Prostate gland (tissue), 2 donors: ENCODE measurements at regions not wholly inside any gene's neighbourhood (a gene's known extent, or its start where the extent isn't known, plus 50 kb on each side); places are given as distances from the start of the nearest gene placed in this dataset.

Source experiments
- POLR2A ChIP-seq: fragments of 450-650 bp; IDR thresholded peaks from one replicate; pipeline ENCODE4 v1.6.1; 2016; ENCODE audit warnings: antibody characterized with exemption, mild to moderate bottlenecking
- POLR2AphosphoS5 ChIP-seq: sonication (generic); formaldehyde crosslinking; IDR thresholded peaks from one replicate; pipeline ENCODE4 v1.6.1; 2017; ENCODE audit warnings: antibody characterized with exemption
- TF ChIP-seq, protein P1 (sequence below), 4 experiments: fragments of 200-600 bp in 2 of 4; fragments of 450-650 bp in 2 of 4; sonication (generic) in 2 of 4; IDR thresholded peaks; 1 replicate in 3 of 4; 2 replicates in 1 of 4; pipeline ENCODE4 v1.5.1; 2016 to 2019; ENCODE audit warnings: antibody characterized with exemption in 4 of 4, mild to moderate bottlenecking in 2 of 4, moderate library complexity in 2 of 4

DNA sequence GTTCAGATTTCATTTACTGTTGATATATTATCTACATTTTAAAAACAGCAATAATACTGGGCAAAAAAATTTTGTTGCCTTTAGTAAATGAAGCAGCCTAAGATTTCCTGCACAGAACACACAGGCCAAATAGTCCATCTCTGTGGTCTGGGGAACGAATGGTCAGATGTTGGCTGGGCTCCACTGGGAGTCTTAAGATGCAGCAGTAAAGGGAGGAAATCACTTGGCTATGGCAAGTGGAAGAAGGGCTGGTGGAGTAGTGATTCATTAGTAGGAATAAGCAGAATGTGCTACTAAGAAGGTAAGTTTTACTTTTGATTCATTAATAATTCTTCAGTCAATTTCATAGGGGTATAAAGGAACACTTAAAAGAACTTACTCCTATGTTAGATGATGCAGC, 91.1 kb upstream of the ARRDC3 start:
- TF ChIP-seq, protein P1, sequence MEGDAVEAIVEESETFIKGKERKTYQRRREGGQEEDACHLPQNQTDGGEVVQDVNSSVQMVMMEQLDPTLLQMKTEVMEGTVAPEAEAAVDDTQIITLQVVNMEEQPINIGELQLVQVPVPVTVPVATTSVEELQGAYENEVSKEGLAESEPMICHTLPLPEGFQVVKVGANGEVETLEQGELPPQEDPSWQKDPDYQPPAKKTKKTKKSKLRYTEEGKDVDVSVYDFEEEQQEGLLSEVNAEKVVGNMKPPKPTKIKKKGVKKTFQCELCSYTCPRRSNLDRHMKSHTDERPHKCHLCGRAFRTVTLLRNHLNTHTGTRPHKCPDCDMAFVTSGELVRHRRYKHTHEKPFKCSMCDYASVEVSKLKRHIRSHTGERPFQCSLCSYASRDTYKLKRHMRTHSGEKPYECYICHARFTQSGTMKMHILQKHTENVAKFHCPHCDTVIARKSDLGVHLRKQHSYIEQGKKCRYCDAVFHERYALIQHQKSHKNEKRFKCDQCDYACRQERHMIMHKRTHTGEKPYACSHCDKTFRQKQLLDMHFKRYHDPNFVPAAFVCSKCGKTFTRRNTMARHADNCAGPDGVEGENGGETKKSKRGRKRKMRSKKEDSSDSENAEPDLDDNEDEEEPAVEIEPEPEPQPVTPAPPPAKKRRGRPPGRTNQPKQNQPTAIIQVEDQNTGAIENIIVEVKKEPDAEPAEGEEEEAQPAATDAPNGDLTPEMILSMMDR (IDR thresholded peaks at IDR 0.05) = no peak
- TF ChIP-seq POLR2AphosphoS5 = no peak
- TF ChIP-seq POLR2A = no peak
